ENCODE measurements at regions not wholly inside any gene's neighbourhood (a gene's known extent, or its start where the extent isn't known, plus 50 kb on each side); places are given as distances from the start of the nearest gene placed in this dataset.

DNA sequence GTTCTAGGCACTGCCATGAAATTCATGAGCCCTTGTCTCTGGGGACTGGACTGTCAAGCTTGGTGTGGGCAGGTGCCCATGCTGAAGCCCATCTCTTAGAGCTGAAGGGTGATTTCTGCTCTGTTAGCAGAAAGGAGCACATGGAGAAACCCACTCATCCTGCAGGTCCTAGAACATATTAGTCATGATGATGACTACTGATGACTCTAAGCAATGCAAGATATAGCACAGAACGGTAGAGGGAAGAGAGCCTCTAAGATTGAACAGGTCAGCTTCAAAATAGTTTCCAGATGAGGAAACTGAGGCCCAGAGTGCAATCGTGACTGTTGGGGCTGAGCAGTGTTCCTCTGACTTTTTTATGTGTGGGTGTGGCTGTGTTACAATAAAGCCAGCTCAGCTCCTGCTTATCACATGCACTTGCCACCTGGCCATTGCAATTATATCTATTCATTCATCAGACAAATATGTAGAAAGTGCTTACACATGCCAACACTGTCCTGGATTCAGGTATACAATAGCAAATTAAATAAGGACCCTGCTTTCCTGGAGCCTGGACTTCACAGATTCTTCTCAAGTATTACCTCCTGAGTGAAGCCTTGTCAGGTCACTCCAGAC, 140.2 kb upstream of the BRINP1 start:
- no peak for DNase-seq (ENCODE audit: low read depth in 2 of 2)

DNA sequence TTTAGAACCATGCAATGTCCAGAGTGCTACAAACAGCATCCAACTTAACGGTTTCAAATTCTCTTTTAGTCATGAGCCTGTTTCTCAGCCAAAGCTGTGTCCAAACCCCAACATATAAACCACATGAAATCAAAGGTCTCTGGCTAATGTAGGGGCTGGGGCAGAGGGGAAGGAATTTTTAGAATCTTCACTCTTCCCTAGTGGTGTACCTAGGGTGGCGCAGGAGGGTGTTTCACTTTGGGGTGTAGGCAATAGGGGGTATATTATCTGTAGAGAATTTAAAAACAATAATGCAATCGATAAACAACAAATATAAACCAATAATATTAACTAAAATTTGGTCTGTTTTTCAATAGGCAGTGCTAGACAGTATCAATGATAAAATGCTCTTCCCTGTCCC, 132.1 kb upstream of the BRINP1 start:
- DNase-seq (ENCODE audit: low read depth in 2 of 2): no peak

DNA sequence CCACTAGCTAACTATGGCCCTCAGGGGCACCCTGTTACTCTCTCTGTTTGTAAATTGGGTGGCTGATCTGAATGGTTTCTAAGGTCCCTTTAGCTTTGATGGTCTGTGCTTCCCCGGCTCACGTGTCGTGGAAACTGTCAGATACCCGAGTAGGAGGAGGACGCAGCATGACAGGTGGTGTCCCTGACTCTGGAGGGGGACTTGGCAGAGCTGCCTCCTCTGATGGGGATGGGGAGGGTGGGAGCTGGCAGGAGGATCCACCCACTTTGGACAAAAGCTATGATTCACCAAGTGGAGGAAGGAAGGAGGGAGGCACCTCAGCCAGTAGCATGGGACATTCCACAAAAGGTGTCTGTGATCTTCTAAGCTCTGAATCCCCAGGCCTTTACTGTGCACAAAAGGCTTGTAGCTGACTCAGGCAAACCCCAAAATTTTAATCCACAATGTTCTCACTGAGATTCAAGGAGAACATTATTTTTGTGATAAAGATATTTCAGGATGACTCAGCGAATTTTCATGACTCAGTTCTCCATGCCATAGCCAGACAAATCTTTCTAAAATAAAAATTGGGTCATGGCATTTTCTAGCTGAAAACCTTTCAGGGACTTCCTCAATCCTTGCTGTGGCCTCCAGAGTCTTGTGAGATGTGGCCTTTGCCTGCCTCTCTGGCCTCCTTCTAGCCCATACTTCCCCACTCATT, 131.0 kb upstream of the BRINP1 start:
- DNase-seq (ENCODE audit: low read depth in 2 of 2): no peak

DNA sequence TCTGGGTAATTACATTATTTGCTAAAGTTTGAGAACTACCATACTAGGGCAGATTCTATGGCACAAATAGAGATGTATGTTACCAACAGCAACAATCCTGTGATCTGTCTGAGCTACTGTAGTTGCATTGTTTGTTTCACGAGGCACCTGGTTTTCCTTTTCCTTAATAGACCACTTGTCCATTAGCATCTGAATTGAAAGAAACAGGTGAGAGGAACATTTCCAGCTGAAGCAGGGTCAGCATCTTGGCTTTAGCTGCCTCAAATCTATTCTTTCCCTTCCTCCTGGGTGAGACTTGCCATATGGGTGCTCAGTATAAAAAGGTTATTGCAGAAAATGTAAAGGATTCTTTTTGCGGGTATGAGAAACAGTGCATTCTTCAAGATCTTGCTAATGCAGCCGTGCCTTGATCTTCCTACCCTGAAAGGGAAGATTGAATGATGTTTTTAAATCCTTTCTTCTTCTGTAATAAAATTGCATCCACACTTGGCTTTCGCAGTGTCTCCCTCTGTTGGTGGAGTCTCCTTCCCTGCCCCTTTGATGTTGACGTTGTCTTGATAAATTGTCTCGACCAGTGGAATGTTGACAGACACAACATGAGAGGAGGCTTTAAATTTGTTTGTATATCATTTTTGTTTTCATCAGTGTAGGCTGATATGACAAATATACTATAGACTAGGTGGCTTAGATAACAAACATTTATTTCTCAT, 118.0 kb upstream of the BRINP1 start:
- DNase-seq (ENCODE audit: low read depth in 2 of 2): no peak

DNA sequence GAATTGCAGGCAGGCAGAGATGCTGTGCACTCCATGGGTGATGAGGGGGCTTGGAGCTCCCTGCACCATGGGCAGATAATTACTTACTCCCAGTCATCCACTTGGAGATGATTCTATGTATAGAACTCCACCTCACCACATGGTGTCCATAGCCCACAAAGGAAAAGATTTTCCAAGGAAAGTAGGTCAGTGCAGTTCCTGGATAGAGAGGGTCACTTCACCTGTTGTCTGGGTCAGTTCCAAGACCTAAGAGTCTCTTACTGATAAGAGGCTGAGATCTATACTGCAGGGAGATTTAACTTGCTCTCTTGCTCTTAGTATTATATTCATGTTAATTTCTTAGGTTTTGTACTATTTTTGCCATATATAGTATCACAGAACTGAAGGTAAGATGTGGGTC, 113.9 kb upstream of the BRINP1 start:
- DNase-seq (ENCODE audit: low read depth in 2 of 2): no peak

DNA sequence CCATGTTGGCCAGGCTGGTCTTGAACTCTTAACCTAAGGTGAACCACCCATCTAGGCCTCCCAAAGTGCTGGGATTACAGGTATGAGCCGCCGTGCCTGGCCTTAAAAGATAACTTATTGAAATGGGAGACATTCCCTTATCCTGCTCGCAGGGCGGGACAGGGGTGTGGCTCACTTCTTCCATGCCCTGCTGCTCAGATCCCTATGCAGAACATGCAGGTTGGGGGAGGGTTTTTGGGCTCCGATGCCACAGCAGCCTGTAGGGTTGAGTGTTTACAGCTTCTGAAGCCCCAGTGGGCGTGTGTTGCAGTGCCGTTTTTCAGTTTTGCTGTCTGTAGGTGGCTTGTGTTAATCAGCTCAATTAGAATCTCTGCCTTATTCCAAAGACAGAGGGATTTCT, 108.0 kb upstream of the BRINP1 start:
- no peak for DNase-seq (ENCODE audit: low read depth in 2 of 2)

DNA sequence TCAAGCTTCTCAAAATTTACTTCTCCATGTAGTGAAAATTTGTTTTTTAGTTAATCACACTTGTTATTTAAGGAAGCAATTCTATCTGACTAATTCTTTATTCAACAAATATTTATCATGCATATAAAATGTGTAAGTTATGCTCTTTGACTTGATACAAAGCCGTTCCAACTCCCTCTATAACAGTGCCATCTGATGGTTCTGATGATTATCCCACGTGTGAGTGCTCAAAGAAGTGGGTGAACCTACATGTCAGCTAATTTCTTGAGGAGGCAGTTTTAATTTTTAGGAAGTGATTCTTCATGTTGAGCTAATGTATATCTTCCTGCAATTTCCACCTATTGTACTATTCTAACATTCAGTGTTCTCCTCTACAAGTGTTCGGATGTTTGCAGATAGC, 88.8 kb upstream of the BRINP1 start:
- DNase-seq (ENCODE audit: low read depth in 2 of 2): no peak

DNA sequence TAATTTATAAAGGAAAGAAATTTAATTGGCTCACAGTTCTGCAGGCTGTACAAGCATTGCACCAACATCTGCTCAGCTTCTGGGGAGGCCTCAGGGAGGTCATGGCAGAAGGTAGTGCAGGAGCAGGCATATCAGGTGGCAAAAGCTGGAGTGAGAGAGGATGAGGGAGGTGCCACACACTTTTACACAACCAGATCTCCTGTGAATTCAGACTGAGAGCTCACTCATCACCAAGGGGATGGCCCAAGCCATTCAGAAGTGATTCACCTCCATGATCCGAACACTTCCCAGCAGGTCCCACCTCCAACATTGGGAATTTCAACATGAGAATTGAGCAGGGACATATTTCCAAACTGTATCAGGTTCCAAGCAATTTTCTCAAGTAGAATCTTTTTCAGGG, 84.7 kb upstream of the BRINP1 start:
- no peak for DNase-seq (ENCODE audit: low read depth in 2 of 2)

DNA sequence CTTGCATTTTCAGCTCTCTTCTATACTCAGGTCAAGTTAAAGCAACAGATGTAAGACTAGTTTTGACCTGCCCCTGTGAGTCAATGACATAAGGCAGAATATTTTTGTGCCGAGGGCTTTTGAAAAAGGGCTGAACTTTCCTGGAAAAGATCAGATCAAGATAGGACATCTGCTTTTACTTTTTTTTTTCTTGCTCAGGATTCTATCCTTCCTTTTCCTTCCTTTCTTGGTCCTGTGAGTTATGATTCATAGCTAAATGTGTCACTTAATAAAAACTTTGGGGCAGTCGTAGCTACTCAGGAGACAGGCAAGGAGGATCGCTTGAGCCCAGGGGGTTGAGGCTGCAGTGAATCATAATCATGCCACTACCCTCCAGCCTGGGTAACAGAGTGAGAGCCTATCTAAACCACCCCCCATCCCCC, 84.3 kb upstream of the BRINP1 start:
- no peak for DNase-seq (ENCODE audit: low read depth in 2 of 2)

DNA sequence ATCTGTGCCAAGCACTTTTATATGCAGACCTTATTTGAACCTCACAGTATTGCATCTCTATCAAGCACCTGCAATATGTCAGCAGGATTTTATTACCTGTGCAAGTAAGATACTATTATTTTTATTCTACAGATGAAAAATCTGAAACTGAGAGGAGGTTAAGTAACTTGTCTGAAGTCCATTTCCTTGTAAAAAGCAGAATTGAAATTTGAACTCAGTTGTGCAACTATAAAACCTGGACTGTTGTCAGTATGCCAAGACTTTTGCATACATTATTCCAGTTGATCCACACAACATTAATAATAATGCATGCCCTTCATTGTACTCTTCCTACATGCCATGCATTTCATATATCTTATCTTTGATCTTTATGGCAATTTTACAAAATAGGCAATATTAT, 82.2 kb upstream of the BRINP1 start:
- DNase-seq (ENCODE audit: low read depth in 2 of 2): no peak

DNA sequence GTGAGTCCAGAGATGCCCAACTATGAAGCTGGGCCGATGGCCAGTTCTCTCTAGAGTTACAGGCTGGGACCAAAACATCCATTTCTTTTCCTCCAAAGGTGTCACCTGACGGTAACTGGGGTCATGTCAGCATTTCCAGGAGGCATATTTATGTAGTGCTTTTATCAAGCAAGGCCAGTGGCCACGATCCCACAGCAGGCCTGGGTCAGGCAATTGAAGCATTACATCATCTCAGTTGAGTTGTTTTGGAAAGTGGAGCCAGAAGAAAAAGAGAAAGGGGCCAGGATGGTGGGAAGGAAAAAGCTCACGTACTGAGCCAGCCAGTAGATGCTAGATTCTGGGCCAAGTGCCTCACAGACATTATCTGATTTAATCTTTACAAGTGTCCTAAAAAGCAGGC, 73.9 kb upstream of the BRINP1 start:
- DNase-seq (ENCODE audit: low read depth in 2 of 2): no peak

DNA sequence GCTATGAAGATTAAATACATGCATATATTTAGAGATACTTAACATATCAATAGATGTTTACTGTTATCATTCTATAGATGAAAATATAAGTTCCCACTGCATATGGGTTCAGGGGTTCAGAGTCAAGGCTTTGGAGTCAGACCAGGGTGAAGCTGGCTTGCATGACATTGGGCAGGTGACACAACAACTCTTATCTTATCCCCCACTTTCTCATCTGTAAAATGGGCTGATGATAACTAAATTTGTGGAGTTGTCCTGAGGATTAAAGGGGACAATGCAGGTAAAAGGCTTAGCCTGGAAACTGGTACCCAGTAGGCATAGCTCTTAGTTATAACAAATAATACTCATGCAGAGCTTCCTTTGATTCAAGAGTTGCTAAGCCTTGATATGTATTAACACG, 72.6 kb upstream of the BRINP1 start:
- DNase-seq (ENCODE audit: low read depth in 2 of 2): no peak

DNA sequence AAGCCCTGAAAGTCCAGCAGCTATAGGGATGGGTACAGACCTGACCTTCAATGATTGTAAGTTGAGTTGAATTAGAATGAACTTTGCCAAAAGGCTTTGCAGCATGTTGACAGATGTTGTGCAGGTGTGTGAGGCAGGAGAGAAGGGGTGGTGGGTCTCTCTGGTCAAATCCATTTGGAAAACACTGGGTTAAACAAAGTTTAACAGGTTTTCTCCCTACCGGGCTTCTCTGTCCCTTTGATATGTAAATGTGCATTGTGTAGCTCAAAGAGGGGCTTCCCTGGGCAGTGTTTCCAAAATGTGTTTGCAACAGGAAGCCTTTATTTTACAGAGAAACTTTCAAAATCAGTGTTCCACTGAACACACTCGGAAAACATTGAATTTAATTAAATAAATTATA, 72.1 kb upstream of the BRINP1 start:
- DNase-seq (ENCODE audit: low read depth in 2 of 2): no peak

DNA sequence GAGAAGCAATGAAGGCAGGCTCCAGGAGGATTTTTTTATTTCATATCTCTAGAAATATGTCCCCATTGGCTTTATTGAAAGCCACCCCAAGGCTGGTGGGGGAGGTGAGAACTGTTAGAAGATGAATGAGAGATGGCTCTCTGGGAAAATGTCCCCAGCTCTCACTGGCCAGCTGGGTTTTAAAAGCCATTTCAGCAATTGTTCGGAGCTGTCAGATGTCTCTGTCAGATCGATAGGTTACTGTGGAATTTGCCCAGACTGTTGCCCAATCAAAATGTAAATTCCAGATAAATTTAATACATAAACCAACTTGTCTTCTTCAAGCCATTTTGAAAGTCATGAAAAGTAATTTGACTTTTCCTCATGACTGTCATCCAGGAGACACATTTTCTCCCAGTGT, 67.0 kb upstream of the BRINP1 start:
- no peak for DNase-seq (ENCODE audit: low read depth in 2 of 2)

DNA sequence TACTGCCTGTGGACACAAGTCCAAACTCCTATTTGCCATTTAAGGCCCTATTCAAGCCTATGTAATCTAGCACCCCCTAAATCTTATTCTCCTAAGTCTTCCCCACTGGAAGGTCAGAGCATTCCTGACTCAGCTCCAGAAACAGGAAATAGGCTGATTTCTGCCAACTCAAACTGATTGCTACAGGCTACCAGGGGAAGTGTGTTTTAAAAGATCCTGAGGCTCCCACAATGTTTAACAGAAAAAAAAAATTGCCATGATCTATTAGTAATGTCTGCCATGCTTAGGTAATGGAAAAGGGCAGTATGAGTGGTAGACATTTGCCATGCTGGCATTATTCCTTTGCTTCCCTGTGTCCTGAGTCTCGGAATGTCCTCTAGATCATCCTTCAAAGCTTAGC, 65.8 kb upstream of the BRINP1 start:
- DNase-seq (ENCODE audit: low read depth in 2 of 2): no peak

DNA sequence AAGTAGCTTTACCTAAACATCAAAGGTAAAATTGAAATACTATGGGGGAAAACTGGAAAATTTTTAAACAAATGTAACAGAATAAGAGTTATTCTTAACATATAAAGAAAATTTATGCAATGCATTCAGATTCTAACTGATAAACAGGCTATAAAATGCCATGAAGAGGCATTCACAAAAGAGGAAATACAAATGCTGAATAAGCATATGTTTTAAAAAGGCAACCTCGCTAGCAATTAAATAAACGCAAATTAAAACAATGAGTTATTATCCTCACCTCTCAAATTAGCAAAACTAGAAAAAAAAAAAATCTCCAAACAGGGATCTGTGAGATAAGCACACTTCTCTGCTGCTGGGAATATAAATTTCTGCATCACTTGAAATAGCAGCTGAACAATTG, 63.2 kb upstream of the BRINP1 start:
- no peak for DNase-seq (ENCODE audit: low read depth in 2 of 2)

DNA sequence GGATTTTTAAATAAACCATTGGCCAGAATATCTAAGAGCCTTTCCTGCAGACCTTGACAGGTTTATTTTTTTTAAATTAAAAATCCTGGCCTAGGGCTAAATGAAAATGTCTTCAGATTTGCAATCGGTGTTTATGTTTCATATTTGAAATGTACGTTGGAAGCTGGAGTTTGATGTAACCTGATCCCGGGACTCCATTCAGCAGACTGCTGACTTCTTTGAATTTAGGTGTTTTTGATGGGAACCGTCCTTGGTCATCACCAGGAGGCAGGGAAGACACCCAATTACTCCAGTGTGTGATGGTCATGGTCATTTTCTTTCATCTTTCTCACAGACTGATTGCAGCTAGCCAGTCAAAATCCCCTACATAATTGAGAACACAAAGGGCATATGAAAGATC, 60.1 kb upstream of the BRINP1 start:
- no peak for DNase-seq (ENCODE audit: low read depth in 2 of 2)

DNA sequence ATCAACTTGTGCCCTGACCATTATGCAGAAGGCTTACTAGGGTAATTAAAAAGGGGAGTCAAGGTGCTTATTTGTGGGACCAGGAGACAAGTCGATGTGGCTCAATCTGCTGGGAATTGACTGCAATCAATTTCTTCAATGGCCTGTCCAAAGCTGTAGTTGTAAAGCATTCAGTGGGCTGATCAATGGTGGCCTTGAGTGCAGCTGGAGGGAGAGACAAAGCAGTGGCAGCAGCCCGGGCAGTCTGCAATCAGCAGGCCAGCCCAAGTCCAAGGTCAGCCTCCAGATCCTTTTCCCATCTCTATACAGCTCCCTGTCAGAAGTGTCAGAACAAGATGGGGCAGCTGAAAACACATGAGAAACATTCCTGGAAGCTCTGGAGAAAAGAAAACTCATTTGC, 51.0 kb upstream of the BRINP1 start:
- no peak for DNase-seq (ENCODE audit: low read depth in 2 of 2)

All from stimulated activated CD4-positive, alpha-beta T cell treated with anti-CD3 and anti-CD28 coated beads, Interleukin-1b, Interleukin-23, amount 100 ng/mL, for 4 hours (primary cell).